NCI-H146 treated with DMSO at 0.1 percent for 48 hours (cell line): ENCODE measurements at regions not wholly inside any gene's neighbourhood (a gene's known extent, or its start where the extent isn't known, plus 50 kb on each side); places are given as distances from the start of the nearest gene placed in this dataset.
A peak's percentile ranks its signal among the peaks of the same experiment; 100 is the strongest.
"Not testable (repeated sequence)": the region's sequence is repeated elsewhere in the genome, so short reads cannot be mapped to it uniquely, and the experiment has no call there.

Experiments
- DNase-seq: peaks from one replicate; lab custom pipeline; 2025; ENCODE audit not compliant: unreplicated experiment; lab: John Stamatoyannopoulos, UW

DNA sequence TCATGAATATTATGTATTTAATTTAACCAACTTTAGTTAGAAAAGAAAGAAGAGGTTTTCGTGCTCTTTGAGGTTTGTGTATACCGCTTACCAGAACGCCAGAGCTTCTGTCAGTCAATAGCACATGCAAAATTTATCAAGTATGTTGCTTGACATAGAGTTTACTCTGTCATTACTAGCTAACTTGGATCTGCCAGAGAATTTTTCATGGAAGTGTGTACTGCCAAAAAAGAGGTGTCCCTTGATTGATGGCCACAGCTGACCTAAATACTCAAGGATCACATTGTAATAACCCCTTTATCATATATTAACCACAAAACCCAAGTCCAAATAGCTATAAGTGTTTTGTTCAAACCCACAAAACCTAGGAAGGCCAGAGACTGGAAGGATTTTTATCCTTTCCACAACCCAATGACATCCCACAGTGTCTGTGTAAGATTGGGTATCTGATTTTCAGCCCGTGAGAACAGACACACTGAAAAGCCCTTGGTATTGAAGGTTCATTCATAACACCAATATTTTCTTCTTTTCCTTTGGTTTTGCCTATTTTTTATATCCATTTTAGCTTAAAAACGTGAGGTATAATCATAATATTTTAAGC lies 194.0 kb upstream of the EYA4 start:
- DNase-seq = no peak

DNA sequence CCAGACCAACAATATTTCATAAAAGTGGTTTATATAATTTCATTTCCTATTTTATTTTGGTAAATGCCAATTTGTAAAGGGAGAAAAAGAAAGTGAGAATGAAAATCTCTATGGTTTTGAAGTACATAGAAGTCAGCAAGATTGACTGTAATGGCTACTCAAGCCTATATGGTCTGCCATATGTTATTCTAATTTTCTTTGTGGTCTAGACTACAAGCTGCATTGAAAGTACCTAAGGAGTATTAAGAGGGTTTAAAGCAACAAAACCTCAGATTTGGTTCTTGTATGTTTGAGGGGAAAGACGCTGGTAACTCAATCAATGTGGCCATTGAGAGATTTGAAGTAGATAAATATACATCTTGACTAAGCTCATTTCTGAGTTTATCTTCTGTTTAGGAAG lies 193.5 kb upstream of the EYA4 start:
- DNase-seq = no peak

DNA sequence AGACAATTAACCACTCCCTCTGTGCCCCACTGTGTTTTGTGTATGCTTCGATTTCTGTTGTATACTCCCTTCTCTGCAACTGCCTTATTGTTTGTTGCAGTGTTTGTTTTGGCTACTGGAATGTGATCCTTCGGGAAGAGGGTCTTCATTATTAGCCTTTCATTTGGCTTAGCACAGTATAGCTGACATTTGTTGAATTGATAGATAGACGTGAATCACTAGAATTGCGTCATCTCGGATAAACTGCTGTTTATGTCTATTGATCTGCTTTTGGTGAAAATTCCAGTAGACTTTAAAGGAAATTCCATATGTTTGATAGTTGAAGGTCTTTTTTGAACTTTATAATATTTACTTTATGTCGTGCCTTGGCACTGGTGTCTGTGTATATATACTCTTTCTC lies 189.9 kb upstream of the EYA4 start:
- no peak for DNase-seq

DNA sequence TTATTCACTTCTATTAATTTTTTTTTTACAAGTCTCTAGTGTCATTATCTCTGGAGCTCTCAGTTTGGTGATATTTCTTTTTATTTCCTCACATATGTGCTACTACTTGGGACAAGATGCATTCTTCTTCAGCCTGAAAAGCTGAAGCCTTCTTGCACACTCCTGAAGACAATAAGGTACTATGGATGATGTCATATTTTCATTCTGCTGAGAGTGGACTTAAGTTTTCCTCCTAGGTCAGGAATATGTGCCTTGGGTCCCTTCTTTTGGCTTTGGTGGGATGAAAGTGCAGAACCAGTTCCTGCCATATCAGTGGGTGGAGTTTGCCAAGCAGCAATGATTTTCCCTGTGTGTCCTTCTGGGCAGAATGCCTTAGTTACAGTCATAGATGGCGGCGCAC lies 188.7 kb upstream of the EYA4 start:
- no peak for DNase-seq

DNA sequence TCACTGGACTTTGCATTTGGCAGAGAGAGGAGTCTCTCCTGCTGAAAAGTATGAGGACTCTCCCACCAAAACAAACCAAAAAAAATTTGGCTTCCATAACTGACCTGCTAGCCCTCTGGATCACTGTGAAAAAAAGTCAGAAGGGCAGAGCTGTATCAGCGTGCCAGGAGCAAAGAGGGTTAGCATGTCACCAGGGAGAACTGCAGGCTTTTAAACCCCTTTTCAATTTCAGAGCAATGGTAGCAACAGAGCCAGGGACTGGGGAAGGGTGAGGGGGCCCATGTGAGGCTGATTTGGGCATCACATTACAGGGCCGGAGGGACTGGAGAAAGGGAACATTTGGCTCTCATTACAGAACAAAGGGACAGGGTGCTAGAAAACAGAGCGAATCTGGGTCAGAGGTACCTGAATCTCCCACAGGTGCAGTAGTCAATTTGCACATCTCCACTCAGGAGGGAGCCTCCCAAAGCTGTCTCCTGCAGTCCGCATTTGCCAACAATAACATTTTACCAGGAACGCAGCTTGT lies 185.7 kb upstream of the EYA4 start:
- DNase-seq = peak; percentile 75

DNA sequence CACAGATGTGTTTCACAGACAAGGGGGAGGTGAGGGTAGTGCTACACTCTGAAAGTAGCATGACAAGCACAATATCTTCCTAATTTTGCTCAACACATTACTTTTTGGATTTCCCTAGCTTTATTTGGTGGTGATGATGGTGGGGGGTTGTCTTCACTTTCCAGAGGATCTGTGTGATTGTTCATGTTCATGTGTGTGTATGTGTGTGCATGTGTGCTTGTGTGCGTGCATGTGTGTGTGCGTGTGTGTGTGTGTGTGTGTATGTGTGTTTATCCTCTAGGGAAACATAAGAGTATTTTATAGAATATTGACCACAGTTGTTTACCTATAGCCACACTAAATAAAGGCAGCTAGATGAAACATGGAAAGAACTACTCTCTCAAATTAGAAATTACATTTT lies 183.8 kb upstream of the EYA4 start:
- no peak for DNase-seq

DNA sequence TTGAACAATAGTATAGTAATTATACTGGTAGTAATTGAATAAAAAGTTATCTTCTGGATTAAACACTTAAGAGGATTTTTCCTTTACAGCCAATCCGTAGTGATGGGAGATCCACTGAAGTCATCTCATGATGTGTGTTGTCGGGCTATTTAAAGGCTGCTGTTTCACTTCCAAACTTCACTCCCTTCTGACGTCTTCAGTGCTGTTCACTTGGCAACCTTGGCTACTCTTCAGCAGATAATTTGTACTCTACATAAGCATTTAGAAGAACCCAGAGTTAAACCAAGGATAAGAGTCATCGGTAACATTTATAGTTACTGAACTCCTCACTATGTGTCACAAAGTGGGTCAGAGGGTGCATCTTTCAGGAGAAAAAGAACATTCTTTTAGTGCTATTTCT lies 179.1 kb upstream of the EYA4 start:
- no peak for DNase-seq

DNA sequence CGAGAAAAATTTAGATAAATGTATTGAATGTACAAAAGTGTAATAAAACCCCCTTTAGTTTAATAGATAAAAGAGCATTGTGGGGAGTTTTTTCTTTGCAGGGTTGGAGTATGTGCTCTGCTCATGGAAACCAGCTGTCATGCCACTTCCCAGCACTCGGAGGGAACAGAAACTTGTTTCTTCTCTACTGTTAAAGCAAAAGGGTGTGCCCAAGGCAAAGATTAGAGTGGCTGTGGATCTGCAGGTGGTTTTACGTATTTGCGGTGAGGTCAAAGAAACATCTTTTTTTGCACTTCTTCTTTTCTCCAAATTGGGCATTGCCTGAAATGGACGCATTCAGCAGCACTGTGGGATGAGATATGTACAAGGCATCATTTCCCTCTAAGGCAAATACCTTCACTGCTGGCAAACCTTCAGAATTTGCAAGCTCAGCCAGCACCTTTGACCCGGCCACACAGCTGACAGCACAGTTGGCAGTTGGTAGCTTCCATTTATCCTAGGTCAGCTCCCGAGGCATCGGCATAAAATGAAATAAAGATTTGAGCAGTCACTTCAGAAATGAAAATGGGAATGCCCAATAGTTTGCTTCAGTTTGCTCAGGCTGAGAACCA lies 178.4 kb upstream of the EYA4 start:
- DNase-seq = no peak

DNA sequence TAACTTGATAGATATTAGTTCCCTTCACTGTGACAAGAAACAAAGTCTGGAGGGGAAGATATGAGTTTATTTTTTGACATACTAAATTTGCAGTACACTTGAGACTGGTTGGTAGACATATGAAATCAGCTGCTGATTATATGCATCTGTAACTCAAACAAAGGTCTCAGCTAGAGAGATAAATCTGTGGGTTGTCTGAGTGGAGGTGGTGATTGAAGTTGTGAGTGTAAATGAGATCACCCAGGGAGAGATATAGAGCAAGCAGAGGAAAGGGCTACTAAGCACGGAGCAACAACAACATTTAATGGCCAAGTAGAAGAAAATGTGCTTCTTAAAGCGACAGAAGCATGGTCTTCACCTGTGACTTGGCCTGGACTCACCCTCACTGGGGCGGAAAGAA lies 173.2 kb upstream of the EYA4 start:
- DNase-seq = no peak

DNA sequence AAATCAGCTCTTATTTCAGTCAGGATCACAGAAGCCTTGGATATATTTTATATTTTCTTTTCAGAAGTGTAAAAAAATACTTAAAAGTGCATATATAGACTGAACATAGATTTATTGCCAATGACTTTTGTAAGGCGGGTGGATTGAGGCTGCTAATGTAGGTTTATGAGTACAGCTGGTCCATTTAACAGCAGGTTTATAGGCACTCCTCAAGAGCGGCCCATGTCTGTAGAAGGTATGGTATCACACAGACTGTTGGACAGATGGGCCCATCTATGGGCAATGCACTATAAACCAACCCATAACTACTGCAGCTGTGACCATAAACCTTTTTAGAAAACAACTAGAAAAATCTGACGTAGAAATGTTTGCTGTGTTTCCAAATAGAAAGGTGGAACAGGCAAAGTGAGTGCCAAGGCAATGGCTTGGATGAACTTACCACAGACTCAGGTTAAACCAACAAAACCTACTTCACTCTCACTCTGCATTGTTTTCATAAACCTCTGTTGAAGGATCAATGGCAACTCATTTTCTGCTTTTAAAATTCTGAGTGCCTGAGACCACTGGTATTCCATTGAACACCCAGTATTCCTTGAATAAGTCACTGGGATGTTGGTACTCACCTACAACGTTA lies 170.6 kb upstream of the EYA4 start:
- DNase-seq = no peak

DNA sequence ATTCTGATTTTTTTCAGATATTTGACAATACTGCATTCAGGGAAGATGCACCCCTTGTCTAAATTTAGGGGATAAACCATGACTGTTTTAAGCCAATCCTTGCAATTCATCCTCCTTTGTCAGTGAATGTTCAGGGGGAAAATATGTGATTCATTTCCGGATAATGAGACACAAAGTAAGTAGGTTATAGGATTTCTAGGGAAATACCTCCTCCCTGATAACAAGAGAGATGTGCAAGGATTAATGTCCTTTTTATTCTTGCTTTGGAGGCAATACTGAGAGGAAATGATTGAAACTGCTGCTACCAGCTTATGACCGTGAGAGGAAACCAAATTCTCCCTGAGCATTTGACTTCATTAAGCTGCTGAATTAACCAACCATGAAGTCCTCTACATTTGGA lies 161.3 kb upstream of the EYA4 start:
- no peak for DNase-seq

DNA sequence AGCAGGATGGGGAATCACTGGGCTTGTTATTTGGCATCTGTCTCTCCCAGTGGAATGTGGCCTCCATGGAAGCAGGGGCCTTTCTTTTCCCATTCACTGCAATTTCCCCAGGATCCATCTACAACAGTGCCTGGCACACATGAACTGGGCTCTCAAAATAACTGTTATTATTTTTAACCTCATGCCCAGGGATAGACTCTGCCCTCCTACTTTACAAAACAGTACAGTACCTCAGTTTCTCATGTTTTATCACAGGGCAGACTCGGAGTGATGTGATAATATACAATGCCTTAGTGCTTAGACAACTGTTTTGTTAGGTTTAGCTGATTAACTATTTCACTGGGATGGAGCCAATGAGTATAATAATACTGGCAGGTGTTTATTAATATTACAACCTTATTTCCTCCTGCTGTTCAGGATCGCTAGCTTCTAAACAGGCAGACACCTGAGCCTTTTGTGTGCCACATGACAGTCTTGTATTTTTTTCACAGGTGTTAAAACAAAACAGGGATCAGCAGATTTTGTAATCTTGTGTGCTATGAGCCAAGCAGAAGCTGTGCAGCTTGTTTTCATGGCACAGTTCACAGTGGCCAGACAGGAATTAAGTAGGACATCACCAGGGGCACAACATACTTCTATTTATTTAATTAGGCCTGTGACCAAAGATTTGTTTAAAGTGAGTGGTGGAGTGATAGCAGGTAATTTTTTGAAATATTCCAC lies 157.7 kb upstream of the EYA4 start:
- DNase-seq = peak; percentile 74

DNA sequence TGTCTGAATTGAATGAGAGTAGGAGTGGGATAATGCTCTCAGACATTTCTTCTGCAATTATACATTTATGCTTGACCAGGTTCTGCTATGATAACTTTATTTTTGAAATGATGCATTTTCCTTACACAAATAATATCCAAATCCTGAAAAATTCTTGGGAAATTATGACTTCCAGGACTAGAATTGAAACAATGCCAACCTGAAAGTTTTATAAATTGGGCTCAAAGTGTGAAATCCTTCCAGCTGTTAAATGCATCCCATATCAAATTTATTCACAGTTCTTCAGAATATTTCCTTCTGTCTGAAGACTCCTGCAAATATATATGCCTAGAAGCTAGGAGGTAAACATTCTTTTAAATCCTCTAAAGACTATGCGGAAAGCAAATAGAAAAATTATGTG lies 155.7 kb upstream of the EYA4 start:
- DNase-seq = no peak

DNA sequence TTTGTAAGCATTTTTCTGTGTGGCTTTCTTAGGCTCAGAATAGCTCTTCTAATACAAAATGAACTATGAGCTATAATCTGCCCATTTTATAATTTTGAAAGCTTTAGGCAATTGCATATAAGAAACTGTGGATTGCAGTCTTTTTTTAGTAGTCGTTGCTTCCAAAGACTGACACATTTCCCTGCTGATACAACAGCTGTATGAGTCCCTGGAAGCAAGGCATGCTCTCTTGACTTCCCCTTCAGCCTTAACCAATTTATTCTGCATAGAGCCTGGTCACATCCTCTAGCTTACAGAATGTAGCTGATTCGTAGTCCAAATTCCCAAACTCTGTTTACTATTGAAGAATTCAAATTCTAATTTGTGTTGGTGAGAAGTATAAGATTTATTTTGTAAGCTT lies 155.3 kb upstream of the EYA4 start:
- DNase-seq = no peak

DNA sequence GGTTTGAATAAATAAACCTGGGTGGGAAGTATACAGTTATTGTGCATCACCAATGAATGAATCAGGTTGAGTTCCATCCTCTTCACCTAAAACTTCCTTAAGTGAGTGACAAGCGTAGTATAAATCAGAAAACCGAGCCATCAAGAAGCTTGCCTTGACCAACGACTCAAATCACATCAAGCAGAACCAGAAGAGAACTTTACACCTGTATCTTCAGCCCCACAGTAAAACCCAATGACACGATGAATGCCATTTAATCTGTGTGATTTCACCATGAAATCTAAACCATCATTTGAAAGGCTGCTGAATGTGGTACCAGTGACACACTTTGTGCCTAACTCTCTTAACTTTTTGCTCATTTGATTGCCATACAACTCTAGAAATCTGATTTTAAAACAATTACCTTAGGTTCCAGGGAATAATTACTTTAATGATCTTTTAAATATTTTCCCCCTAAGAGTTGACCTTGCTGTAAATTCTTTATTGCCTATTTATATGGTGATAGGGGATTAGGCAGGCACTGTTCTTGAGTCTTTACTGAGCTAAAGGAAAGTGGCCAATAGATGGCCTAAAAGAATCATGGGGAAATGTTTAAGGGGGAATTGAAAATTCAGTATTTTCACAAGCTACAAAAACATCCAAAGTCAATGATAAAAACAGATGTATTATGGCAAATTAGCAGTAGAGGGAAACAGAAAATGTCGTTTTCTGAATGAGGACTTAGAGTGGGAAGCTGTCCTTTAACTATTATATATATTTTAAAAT lies 152.0 kb upstream of the EYA4 start:
- DNase-seq = no peak

DNA sequence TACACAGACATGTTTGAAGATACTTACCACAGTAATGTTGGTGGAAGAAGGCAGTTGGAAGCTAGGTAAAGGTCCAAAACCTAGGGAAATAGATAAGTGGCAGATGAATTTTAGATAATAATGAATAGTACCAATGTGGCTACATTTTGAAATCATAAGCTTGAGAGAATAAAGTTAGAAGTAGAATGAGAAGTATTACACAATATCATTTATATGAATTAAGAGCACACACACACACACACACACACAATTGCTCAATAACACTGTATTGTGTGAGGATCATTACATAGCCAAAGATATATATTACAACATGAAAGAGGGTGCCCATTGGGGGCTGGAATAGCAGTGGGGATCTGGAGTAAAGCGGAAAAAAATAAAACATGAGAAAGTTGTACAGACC lies 149.0 kb upstream of the EYA4 start:
- DNase-seq = no peak

DNA sequence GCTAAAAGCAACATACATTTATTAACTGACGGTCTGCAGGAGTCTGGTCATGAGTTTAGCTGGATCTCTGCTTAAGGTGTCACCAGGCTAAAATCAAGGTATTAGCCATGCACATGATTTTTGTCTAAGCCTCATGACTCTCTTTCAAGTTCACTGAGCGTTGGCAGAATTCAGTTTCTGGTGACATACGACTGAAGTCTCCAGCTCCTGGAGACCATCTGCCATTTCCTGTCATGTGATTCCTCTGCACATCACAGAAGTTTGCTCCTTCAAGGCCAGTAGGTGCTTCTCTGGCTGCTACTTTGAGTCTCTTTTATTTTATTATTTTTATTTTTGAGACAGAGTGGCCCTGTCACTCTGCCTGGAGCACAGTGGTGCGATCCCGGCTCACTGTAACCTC lies 148.4 kb upstream of the EYA4 start:
- DNase-seq = no peak

DNA sequence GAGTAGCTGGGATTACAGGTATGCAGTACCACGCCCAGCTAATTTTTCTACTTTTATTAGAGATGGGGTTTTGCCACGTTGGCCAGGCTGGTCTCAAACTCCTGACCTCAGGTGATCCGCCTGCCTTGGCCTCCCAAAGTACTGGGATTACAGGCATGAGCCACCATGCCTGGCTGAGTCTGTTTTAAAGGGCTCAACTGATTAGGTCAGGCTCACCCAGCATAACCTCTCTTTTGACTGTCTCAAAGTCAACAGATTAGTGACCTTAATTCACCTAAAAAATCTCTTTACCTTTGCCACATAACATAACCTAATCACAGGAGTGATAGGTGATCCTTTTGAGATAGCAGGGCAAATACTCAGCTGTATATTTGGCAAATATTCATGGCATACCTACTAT lies 147.9 kb upstream of the EYA4 start:
- DNase-seq = not testable (repeated sequence)

DNA sequence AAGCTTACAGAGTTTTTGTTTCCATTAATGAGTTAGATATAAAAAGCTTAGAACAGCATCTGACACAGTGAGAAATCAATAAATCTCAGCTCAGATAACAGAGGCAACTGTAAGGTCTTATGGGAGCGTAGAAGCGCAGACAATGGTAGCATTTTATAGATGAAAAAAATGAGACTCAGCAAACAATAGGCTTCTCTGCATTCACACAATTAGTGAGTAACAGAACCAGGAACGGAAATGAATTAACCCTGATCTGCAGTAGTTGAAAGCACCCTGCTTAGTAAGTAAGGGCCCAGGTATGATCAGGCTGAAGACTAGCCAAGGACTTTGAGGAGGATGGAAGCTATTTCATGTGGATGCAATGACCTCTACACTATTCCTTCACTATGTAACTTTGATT lies 147.2 kb upstream of the EYA4 start:
- DNase-seq = peak; percentile 99

DNA sequence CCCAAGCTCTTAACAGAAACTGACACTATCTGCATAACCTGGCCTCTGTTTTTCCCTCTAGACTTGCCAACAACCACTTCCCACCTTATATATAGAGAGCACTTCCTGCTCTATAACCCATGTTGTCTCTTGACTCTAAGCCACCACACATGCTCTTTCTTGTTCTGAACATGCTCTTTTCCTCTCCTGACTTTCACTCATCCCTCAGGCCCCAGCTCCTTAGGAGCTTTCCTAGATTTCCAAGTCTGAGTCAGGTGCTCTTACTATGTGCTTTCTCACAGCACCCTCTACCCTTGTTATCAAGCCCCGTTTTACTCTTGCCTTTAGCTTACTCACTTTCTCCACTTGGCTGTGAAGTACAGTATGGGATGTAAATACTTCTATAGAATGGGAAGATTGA lies 143.9 kb upstream of the EYA4 start:
- DNase-seq = no peak

DNA sequence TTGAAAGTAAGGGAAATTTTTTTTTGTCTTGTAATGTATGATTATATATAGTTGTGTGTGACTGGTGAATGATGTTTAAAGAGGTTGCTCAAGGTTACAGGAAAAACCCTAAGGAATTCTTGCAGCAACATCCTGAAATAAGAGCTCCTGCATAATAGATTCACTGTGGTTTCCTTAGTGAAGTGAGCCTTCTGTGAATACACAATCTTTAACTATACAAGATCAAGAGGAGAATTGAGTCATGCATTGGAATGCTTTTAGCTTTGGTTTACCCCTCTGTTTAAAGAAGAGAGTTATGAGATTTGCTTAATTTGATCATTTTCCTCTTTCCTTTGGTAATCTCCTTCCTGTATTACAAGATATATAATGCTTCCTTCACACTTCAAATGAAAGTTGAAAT lies 141.6 kb upstream of the EYA4 start:
- no peak for DNase-seq
